ENCODE measurements at regions not wholly inside any gene's neighbourhood (a gene's known extent, or its start where the extent isn't known, plus 50 kb on each side); places are given as distances from the start of the nearest gene placed in this dataset.

GRCh38 chr13:97766749-97767148 lies 186.7 kb upstream of the IPO5 start:
- no peaks in the 10 kb centered on the region for H3K4me1 ChIP-seq (ENCODE audit: insufficient read depth)
- no peaks in the 10 kb centered on the region for H3K36me3 Mint-ChIP-seq (ENCODE audit: low read depth)
- peaks cover 11% of the 10 kb centered on the region; the same call in 2 of the 3 replicates for H3K9me3 Mint-ChIP-seq

More at GRCh38 chr13:97766749-97767148, 186.7 kb upstream of the IPO5 start:
- no peaks in the 10 kb centered on the region for H3K79me2 ChIP-seq (replicated peaks; ENCODE audit: insufficient read depth)
- no peaks in the 10 kb centered on the region for H3F3A ChIP-seq (replicated peaks; ENCODE audit: low read depth)
- no peak for TF ChIP-seq ZNF462 (CRISPR knock-in tag; IDR thresholded peaks at IDR 0.05)
- TF ChIP-seq JUNB (IDR thresholded peaks at IDR 0.05; ENCODE audit: unreplicated experiment), result no peak
- TF ChIP-seq EZH2phosphoT487 (IDR thresholded peaks at IDR 0.05; ENCODE audit: unreplicated experiment), result no peak
- no peak for TF ChIP-seq CTCF (conservative IDR thresholded peaks at IDR 0.05; ENCODE audit: low read depth in 2 of 2)
- no peak for TF ChIP-seq ETS1 (IDR thresholded peaks at IDR 0.05)
- no peak overlapping the region; the same call in 1 of the 2 replicates for H3K27ac Mint-ChIP-seq
- no peaks in the 10 kb centered on the region for H3K27me3 Mint-ChIP-seq (ENCODE audit: insufficient read depth, low read depth, poor library complexity)
- H3K4me3 Mint-ChIP-seq, result no peak overlapping the region
- H3K4me3 ChIP-seq, result no peak overlapping the region
- ATAC-seq (no peak), DNase-seq (ENCODE audit: low spot score) (no peak)
- H3K27ac ChIP-seq (ENCODE audit: low read depth), result no peak overlapping the region
- H3K4me1 Mint-ChIP-seq, result no peaks in the 10 kb centered on the region
- no peaks in the 10 kb centered on the region for H3K27me3 ChIP-seq (ENCODE audit: insufficient read depth)
- H3K36me3 ChIP-seq (ENCODE audit: insufficient read depth), result no peaks in the 10 kb centered on the region
- H4K20me1 ChIP-seq (replicated peaks; ENCODE audit: insufficient read depth), result no peaks in the 10 kb centered on the region
- 0 out of 2 replicates have a peak overlapping the region, but pooled peaks have one; percentile 47 for H2AFZ ChIP-seq
- no peak overlapping the region for H3K4me2 ChIP-seq
- H3K9me2 ChIP-seq (ENCODE audit: insufficient read depth), result peaks cover 10% of the 10 kb centered on the region; the same call in 1 of the 2 replicates
